Testis (tissue), 2 donors: ENCODE measurements at regions not wholly inside any gene's neighbourhood (a gene's known extent, or its start where the extent isn't known, plus 50 kb on each side); places are given as distances from the start of the nearest gene placed in this dataset.
"Not testable (repeated sequence)": the region's sequence is repeated elsewhere in the genome, so short reads cannot be mapped to it uniquely, and the experiment has no call there.

ENCODE experiments used
- CTCF ChIP-seq, 3 experiments: fragments of 450-650 bp in 2 of 3; fragments of 200-600 bp in 1 of 3; sonication (generic) in 1 of 3; IDR thresholded peaks; one replicate each; pipeline ENCODE4 v1.5.1; 2016 to 2019; ENCODE audit warnings: antibody characterized with exemption in 3 of 3, mild to moderate bottlenecking in 2 of 3, moderate library complexity in 1 of 3
- POLR2A ChIP-seq: fragments of 450-650 bp; IDR thresholded peaks from one replicate; pipeline ENCODE4 v1.6.1; 2017; ENCODE audit warnings: antibody characterized with exemption, mild to moderate bottlenecking, moderate library complexity

- not testable (repeated sequence) for TF ChIP-seq CTCF (IDR thresholded peaks at IDR 0.05); POLR2A
These were observed 367.1 kb downstream of the RPIA start for GRCh38 chr2:89058616-89059015.
